ENCODE measurements at regions not wholly inside any gene's neighbourhood (a gene's known extent, or its start where the extent isn't known, plus 50 kb on each side); places are given as distances from the start of the nearest gene placed in this dataset.

DNA sequence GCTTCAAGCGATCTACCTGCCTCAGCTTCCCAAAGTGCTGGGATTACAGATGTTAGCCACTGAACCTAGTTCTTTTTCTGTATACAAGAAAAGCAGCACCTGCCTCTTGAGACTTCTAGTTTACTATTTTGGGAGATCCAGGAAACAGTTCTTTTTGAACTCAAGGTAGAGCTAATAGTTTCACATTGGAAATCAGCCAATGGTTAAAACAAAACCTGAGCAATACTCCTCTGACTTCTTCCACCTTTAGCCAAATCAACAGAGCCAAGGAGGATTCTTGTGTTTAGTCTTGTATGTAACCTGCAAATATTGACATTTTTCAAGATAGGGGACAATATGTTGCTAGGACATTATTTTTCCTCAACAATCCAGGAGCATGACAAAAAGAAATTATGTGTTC lies 349.4 kb downstream of the SH3GL2 start:
- TF ChIP-seq, protein P1, sequence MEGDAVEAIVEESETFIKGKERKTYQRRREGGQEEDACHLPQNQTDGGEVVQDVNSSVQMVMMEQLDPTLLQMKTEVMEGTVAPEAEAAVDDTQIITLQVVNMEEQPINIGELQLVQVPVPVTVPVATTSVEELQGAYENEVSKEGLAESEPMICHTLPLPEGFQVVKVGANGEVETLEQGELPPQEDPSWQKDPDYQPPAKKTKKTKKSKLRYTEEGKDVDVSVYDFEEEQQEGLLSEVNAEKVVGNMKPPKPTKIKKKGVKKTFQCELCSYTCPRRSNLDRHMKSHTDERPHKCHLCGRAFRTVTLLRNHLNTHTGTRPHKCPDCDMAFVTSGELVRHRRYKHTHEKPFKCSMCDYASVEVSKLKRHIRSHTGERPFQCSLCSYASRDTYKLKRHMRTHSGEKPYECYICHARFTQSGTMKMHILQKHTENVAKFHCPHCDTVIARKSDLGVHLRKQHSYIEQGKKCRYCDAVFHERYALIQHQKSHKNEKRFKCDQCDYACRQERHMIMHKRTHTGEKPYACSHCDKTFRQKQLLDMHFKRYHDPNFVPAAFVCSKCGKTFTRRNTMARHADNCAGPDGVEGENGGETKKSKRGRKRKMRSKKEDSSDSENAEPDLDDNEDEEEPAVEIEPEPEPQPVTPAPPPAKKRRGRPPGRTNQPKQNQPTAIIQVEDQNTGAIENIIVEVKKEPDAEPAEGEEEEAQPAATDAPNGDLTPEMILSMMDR (IDR thresholded peaks at IDR 0.05; ENCODE audit: insufficient read depth, low read depth, low read length) = no peak
- TF ChIP-seq EZH2 (IDR thresholded peaks at IDR 0.05; ENCODE audit: insufficient read depth, low read length) = no peak

Data from astrocyte (in vitro differentiated cells and primary cell).